ENCODE measurements at regions not wholly inside any gene's neighbourhood (a gene's known extent, or its start where the extent isn't known, plus 50 kb on each side); places are given as distances from the start of the nearest gene placed in this dataset.

GRCh38 chr2:104250635-104251034 is 603.3 kb upstream of the POU3F3 start (continued):
- no peak for TF ChIP-seq CTBP2 (IDR thresholded peaks at IDR 0.05; ENCODE audit: borderline replicate concordance, insufficient read depth, insufficient read length, low read length)
- TF ChIP-seq EP300 (IDR thresholded peaks at IDR 0.05; ENCODE audit: borderline replicate concordance in 1 of 2, low read depth in 2 of 2, low read length in 2 of 2): no peak
- no peak for TF ChIP-seq SRF (IDR thresholded peaks at IDR 0.05; ENCODE audit: low read depth, low read length)
- no peak for TF ChIP-seq USF2 (IDR thresholded peaks at IDR 0.05; ENCODE audit: low read length)
- TF ChIP-seq SP4 (IDR thresholded peaks at IDR 0.05; ENCODE audit: low read length): no peak

Measured in H1 (cell line).